NCI-H187 treated with DMSO at 0.1 percent for 48 hours (cell line): ENCODE measurements at regions not wholly inside any gene's neighbourhood (a gene's known extent, or its start where the extent isn't known, plus 50 kb on each side); places are given as distances from the start of the nearest gene placed in this dataset.

ENCODE experiments used
- DNase-seq: peaks from one replicate; lab custom pipeline; 2025; lab: John Stamatoyannopoulos, UW

- DNase-seq = peak; percentile 30
Measured at GRCh38 chr10:130820880-130821482, 490.5 kb downstream of the TCERG1L start.

- no peak for DNase-seq
Measured at GRCh38 chr10:130824230-130825014, 487.1 kb downstream of the TCERG1L start.

- DNase-seq = no peak
Measured at GRCh38 chr10:130833596-130833995, 477.9 kb downstream of the TCERG1L start.

GRCh38 chr10:130834170-130834569 lies 477.4 kb downstream of the TCERG1L start:
- no peak for DNase-seq

GRCh38 chr10:130834573-130834972 lies 476.9 kb downstream of the TCERG1L start:
- DNase-seq = no peak

- DNase-seq = no peak
Measured at GRCh38 chr10:130835068-130835467, 476.5 kb downstream of the TCERG1L start.

- DNase-seq = no peak
Measured at GRCh38 chr10:130836344-130836743, 475.2 kb downstream of the TCERG1L start.

GRCh38 chr10:130843051-130843653 lies 468.4 kb downstream of the TCERG1L start:
- DNase-seq = no peak

GRCh38 chr10:130844310-130844709 lies 467.2 kb downstream of the TCERG1L start:
- no peak for DNase-seq

- no peak for DNase-seq
Measured at GRCh38 chr10:130847170-130847569, 464.4 kb downstream of the TCERG1L start.

GRCh38 chr10:130848855-130849254 lies 462.7 kb downstream of the TCERG1L start:
- no peak for DNase-seq

GRCh38 chr10:130854151-130854550 lies 457.4 kb downstream of the TCERG1L start:
- no peak for DNase-seq

GRCh38 chr10:130857631-130858295 lies 453.8 kb downstream of the TCERG1L start:
- DNase-seq = no peak

- no peak for DNase-seq
Measured at GRCh38 chr10:130858626-130859025, 452.9 kb downstream of the TCERG1L start.

- DNase-seq = no peak
Measured at GRCh38 chr10:130859427-130859826, 452.1 kb downstream of the TCERG1L start.

- no peak for DNase-seq
Measured at GRCh38 chr10:130862122-130862521, 449.4 kb downstream of the TCERG1L start.

- DNase-seq = no peak
Measured at GRCh38 chr10:130862626-130863025, 448.9 kb downstream of the TCERG1L start.

- no peak for DNase-seq
Measured at GRCh38 chr10:130863044-130863443, 448.5 kb downstream of the TCERG1L start.

GRCh38 chr10:130864961-130865818 lies 446.3 kb downstream of the TCERG1L start:
- DNase-seq = no peak

GRCh38 chr10:130866857-130867256 lies 444.7 kb downstream of the TCERG1L start:
- DNase-seq = no peak

GRCh38 chr10:130867446-130868194 lies 443.9 kb downstream of the TCERG1L start:
- DNase-seq = no peak
